GM19463 (cell line): ENCODE measurements at regions not wholly inside any gene's neighbourhood (a gene's known extent, or its start where the extent isn't known, plus 50 kb on each side); places are given as distances from the start of the nearest gene placed in this dataset.
"Not testable (repeated sequence)": the region's sequence is repeated elsewhere in the genome, so short reads cannot be mapped to it uniquely, and the experiment has no call there.

Experiments
- ATAC-seq: cut with Tn5 transposase; IDR thresholded peaks from one replicate; pipeline ENCODE4 v1.9.1; 2021; ENCODE audit warnings: mild to moderate bottlenecking, moderate library complexity; ENCODE audit not compliant: unreplicated experiment

DNA sequence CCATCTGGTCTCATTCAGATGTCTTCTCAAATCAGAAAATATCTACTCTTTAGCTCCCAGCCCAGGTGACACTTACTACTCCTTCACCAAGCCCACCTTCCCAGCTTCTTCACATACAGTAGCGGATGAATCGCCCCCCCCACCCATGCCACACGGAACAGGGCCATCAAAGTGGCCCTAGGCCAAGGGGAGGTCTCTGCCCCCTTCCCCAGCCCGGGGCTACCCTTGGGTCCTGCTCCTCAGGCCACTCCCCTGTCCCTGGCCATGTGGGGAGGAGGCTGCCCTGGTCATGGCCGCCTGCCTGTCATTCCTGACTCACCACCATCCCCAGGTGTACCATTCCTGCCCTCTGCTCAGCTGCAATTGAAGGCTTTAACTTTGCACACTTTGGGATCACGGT, 142.8 kb downstream of the NECTIN1 start:
- no peak for ATAC-seq

DNA sequence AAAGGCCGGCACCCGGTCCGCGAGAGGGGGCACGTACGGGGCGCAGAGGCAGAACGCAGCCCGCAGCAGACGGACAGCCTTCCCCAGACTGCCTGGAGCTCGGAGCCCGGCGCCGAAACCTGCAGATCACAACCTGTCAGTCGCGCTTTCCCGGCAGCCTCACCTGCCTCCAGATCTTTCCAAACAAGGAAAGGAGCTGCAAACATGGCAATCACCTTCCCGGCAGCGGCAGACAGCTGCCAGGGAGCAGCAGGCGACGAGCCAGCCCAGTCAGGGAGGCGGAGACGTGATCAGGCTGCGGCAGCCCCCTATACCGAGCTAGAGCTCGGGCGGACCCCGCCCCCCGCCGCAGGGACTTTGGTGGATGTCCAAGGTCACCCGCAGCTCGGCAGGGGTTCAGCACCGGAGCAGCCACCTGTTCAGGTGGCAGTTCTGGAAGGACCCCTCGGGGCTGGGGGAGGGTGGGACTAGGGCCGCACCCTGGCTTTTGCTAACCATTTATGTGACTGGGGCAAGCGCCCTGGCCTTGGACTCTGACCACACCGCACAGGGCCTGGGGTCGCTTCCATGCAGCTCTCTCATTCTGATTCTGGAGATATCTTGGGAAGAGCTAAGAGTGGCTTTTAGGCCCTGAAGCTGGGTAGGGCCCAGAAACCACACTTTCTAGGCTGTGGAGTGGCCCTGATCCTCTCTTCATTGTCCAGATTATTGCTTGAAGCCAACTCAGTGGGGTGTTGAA, 143.8 kb downstream of the NECTIN1 start:
- ATAC-seq: no peak

DNA sequence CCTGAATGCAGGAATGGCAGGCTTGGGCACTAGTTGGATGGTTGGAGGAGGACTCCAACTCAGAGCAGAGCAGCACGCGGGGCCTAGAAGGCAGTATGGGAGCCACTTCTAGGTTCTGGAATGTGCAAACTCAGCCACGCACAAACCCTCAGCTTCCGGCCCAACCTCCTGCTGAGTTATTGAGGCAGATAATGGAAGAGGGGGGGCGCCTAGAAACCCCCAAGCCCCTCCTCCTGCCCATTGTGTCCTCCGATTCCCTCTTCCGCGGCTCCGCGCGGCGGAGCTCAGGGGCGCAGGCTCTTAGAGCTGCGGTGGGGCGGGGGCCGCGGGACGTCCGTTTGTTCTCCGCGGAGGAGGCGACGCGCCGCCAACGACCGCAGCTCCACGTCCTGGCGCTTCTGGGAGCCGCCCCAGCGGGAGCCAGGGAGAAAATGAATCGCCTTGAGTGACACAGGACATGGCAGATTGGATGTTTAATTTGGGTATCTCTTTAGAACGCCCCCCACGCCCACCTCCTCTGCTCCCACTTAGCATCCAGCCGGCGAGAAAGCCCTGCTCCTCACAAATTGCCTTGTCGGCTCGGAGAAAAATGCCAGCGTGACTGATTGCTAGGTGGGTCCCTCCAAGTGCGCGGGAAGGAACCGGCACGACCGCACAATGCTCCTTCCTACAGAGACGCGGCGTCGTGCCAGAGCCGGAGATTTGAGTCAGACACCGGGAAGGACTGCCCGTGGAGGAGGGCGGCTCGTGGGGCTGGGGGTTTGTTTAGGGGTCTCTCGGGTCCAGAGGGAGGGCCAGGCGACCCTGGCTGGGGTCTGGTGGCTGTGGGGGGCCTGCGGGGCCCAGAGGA, 144.6 kb downstream of the NECTIN1 start:
- ATAC-seq: no peak

GRCh38 chr11:119583585-119583984, 145.4 kb downstream of the NECTIN1 start:
- ATAC-seq: no peak

DNA sequence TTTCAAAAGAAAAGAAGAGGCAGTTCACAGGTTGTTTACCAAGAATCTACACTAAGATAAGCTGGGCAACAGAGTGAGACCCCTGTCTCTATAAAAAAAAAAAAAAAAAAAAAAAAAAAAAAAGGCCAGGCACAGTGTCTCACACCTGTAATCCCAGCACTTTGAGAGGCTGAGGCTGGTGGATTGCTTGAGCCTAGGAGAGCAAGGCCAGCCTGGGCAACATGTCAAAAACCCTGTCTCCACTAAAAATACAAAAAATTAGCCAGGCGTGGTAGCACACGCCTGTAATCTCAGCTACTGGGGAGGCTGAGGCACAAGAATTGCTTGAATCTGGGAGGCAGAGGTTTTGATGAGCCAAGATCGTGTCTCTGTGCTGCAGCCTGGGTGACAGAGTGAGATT, 147.6 kb downstream of the NECTIN1 start:
- not testable (repeated sequence) for ATAC-seq

GRCh38 chr11:119580751-119581150, 148.2 kb downstream of the NECTIN1 start:
- ATAC-seq: no peak

GRCh38 chr11:119580081-119580480, 148.9 kb downstream of the NECTIN1 start:
- ATAC-seq: no peak

GRCh38 chr11:119578521-119579191, 150.3 kb downstream of the NECTIN1 start:
- no peak for ATAC-seq

DNA sequence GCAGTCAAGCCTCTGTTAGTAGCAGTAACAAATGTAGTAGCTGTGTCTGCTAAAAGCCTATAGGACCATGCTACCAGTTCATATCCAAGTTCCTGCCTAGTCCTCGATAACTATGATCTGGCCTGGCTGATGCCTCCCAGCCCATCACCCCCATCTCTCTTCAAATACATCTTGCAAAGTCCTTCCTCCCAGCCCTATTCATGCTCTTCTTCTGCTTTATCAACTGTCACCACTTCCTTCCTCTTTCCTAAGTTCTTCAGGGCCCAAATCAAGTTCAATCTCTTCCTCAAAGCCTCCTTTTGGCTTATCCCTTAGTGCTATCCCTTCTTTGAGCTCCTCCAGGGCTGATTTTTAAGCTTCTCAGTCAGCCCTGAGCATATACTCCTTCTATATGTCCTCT, 150.9 kb upstream of the THY1 start:
- ATAC-seq: no peak

DNA sequence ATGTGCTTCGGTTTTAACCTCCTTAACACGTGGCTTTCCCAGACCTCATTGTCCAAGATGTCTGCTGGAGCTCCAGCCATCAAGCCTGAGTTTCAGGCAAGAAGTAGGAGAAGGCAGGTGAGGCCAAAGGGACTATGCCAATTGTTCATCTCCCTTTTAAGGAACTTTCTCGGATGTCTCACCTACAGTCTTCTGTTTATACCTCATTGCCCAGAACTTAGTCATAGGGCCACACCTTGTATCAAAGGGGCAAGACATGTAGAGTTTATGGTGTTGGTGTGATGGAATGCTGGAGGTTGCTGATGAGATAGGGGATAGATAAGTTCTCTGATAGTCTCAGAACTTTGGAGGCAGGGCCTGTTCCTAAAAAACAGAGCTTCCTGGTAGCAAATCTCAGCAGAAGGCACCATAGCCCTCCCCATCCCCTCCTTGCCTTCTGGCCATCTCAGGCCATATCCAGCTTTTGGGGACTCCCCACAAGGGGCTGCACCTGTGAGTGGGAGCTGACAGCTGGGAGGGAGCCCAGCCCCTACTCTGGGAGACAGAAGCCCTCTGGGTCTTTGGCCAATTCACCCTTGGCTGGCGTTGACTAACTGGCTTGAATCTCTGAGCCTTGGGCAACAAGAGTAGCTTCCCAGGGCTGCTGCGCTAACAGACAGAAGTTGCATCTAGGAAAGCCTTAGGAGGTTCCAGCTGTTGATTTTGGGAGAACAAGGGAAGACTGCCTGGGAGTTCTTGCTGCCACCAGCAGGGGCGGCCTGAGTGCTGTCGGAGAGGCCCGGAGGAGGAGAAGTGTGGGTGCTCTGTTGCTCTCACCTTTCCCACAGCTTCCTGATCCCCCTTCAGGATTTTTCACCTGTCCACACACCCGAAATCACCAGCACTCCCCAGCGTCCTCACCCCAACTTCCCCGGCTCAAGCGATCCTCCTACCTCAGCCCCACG, 149.8 kb upstream of the THY1 start:
- no peak for ATAC-seq

GRCh38 chr11:119571311-119571710, 148.3 kb upstream of the THY1 start:
- no peak for ATAC-seq

- ATAC-seq: peak; percentile 61
These were observed 145.0 kb upstream of the THY1 start for GRCh38 chr11:119567688-119568582.

GRCh38 chr11:119566319-119566718, 143.3 kb upstream of the THY1 start:
- no peak for ATAC-seq

- ATAC-seq: not testable (repeated sequence)
These were observed 142.7 kb upstream of the THY1 start for GRCh38 chr11:119565693-119566092.

DNA sequence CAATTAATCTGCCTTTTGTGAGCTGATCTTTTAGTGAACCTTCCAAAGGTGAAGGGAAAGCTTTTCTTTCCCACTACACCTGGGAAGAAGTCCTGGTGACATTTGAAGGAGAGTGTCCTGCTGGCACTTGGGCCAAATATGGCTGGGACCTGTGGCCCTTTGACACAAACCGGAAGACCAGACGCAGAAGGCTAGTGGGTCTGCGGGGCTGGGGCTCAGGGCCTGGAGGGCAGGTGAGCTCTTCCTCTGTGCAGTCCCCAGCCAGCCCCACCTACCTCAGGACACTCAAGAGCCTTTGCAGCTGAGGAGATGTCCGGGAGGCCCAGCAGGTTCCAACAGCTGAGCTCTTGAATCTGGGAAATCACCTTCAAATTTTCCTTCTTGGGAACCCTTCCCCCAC, 138.0 kb upstream of the THY1 start:
- ATAC-seq: no peak

GRCh38 chr11:119560291-119560690, 137.3 kb upstream of the THY1 start:
- no peak for ATAC-seq

GRCh38 chr11:119552106-119552485, 129.1 kb upstream of the THY1 start:
- no peak for ATAC-seq

DNA sequence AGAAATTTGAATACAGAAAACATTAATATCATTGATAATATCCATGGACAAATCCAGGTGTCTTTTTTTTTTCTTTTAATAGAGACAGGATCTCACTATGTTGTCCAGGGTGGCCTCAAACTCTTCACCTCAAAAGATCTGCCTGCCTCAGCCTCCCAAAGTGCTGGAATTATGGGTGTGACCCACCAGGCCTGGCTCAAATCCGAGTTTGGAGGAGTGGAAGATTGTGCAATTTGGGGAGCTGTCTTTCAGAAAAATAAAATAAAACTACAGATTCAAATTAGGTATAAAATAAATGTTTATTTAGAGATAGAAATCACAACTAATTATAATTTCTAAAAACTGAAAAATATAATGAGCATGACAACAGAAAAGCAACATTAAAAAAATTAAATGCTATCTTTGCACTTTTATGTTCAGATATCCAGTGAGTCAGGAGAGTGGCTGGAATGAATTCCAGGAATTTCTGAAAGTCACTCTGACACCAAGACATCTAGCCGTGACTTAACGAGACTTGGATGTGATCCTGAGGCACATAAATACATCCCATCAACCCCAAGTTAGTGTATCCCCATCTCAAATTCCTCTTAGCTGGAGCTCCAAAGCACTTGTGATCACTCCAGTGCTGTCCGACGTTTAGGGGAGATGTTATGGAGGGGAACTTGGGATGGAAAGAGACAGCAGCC, 128.6 kb upstream of the THY1 start:
- no peak for ATAC-seq
